ENCODE measurements at regions not wholly inside any gene's neighbourhood (a gene's known extent, or its start where the extent isn't known, plus 50 kb on each side); places are given as distances from the start of the nearest gene placed in this dataset.
"Not testable (repeated sequence)": the region's sequence is repeated elsewhere in the genome, so short reads cannot be mapped to it uniquely, and the experiment has no call there.

- DNase-seq = no peak
Measured at GRCh38 chr5:103889500-103890209, 327.1 kb upstream of the NUDT12 start.

GRCh38 chr5:103886826-103887225 lies 324.2 kb upstream of the NUDT12 start:
- DNase-seq = no peak

GRCh38 chr5:103883143-103883542 lies 320.6 kb upstream of the NUDT12 start:
- DNase-seq = no peak

- DNase-seq = no peak
Measured at GRCh38 chr5:103881560-103881959, 319.0 kb upstream of the NUDT12 start.

- DNase-seq = no peak
Measured at GRCh38 chr5:103867857-103868598, 305.4 kb upstream of the NUDT12 start.

- DNase-seq = peak; percentile 48
Measured at GRCh38 chr5:103866169-103866568, 303.6 kb upstream of the NUDT12 start.

- peak; percentile 8 for DNase-seq
Measured at GRCh38 chr5:103862398-103862797, 299.8 kb upstream of the NUDT12 start.

GRCh38 chr5:103860327-103860726 lies 297.7 kb upstream of the NUDT12 start:
- DNase-seq = no peak

GRCh38 chr5:103858367-103858766 lies 295.8 kb upstream of the NUDT12 start:
- not testable (repeated sequence) for DNase-seq

GRCh38 chr5:103851091-103851490 lies 288.5 kb upstream of the NUDT12 start:
- no peak for DNase-seq

- DNase-seq = peak; percentile 96
Measured at GRCh38 chr5:103849934-103850333, 287.3 kb upstream of the NUDT12 start.

GRCh38 chr5:103847060-103847459 lies 284.5 kb upstream of the NUDT12 start:
- DNase-seq = peak; percentile 64

- peak; percentile 28 for DNase-seq
Measured at GRCh38 chr5:103842936-103843335, 280.3 kb upstream of the NUDT12 start.

- no peak for DNase-seq
Measured at GRCh38 chr5:103840600-103840999, 278.0 kb upstream of the NUDT12 start.

GRCh38 chr5:103834216-103834615 lies 271.6 kb upstream of the NUDT12 start:
- DNase-seq = no peak

GRCh38 chr5:103829585-103829984 lies 267.0 kb upstream of the NUDT12 start:
- no peak for DNase-seq

GRCh38 chr5:103827976-103828375 lies 265.4 kb upstream of the NUDT12 start:
- no peak for DNase-seq

- no peak for DNase-seq
Measured at GRCh38 chr5:103821361-103821760, 258.8 kb upstream of the NUDT12 start.

- peak; percentile 55 for DNase-seq
Measured at GRCh38 chr5:103808464-103809106, 246.0 kb upstream of the NUDT12 start.

- DNase-seq = no peak
Measured at GRCh38 chr5:103804711-103805110, 242.1 kb upstream of the NUDT12 start.

GRCh38 chr5:103801681-103802080 lies 239.1 kb upstream of the NUDT12 start:
- DNase-seq = no peak

- DNase-seq = no peak
Measured at GRCh38 chr5:103800741-103801495, 238.3 kb upstream of the NUDT12 start.

All from fibroblast of skin of back (primary cell).